HuH-7.5 (cell line): ENCODE measurements at regions not wholly inside any gene's neighbourhood (a gene's known extent, or its start where the extent isn't known, plus 50 kb on each side); places are given as distances from the start of the nearest gene placed in this dataset.

Experiments used
- DNase-seq: peaks from one replicate; pipeline ENCODE4 v3.0.0; 2011; ENCODE audit warnings: low spot score

DNA sequence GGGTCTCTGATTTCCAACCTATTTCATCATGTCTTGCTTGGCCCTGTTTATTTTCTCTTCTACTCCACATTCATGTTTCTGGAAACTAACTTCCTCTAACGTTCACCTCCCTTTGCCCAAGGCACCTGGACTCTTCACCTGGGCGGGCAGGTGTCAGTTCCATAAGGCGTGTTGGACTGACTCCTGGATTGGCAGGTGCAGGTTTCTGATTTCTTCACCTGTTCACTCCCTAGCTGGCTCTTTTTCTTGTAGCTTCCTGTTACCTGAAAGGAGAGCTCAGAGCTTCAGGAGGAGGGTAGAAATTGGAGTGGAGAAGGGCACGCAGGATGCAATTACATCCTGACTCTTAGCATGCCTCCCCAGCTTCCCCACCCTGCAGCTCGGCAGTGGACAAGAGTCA is 350.8 kb upstream of the KLF3 start:
- DNase-seq, result no peak

DNA sequence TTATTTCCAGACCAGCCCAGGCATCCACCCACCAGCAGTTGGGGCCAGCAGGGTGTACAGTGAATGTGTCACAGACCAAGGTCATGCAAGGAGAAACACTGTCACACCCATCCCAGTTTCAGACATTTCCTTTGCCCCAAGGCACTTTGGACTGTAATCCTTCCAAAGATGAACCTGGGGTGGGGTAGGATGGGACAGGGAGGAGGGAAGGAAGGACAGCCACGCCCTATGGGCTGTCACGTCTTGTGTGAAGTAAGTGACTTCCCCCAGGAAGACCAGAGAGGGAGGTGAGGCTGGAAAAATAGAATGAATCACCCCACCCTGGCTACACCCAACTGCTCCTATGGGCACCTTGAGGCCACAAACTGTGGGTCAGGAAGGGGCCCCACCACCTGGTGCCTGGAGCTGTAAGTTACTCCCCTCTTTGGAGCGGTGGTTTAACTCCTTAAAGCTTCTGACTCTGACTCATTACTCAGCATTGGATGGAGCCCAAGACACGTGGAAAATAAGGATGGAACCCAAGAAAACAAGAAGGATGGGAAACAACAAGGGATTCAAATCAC is 349.9 kb upstream of the KLF3 start:
- DNase-seq, result no peak

DNA sequence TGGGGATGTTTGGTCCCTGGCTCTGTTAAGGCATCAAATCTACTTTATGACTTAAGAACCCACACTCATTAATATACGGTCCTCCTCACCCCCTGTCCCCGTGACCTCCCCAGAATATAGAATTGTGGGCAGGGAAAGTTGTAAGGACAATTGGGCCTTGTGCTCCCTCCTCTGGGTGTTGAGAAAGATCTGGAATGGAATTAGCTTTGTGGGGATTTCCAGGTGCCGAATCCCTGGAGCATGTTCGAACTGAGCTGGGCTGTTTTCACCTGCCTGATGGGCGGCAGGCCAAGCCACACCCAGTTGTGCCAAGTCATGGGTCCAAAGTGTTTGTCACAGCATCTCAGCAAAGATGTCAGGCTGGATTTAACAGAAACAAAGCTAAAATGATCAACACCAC is 349.3 kb upstream of the KLF3 start:
- DNase-seq, result no peak

DNA sequence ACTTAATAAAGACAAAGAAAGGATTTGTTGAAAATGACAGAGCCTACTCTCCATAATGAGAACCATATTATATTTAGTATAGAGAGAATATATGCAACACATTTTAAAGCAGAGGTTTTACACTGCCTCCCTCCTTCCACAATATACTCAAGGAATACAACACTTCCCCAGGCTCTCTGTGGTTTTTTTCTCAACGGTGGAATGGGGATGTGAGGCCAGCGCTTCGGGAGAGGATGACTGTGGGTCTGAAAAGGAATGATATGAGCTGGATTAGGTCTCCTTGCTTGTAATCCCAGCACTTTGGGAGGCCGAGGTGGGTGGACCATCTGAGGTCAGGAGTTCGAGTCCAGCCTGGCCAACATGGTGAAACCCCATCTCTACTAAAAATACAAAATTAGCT is 348.7 kb upstream of the KLF3 start:
- no peak for DNase-seq

DNA sequence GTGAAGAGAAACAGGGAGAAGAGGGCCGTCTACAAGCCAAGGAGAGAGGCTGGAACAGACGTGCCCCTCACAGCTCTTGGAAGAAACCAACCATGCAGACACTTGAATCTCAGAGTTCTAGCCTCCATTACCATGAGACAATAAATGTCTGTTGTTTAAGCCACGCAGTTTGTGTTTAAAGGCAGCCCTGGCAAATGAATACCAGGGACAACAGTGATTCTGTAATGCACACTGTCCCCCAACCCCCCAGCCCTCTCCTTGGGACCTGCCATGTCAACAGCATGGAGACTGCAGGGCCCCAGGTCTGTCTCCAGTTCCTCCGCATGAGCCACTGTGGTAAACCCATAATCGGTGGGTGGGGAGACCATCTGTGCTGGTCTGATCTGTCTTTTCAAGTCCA is 348.0 kb upstream of the KLF3 start:
- DNase-seq, result no peak

DNA sequence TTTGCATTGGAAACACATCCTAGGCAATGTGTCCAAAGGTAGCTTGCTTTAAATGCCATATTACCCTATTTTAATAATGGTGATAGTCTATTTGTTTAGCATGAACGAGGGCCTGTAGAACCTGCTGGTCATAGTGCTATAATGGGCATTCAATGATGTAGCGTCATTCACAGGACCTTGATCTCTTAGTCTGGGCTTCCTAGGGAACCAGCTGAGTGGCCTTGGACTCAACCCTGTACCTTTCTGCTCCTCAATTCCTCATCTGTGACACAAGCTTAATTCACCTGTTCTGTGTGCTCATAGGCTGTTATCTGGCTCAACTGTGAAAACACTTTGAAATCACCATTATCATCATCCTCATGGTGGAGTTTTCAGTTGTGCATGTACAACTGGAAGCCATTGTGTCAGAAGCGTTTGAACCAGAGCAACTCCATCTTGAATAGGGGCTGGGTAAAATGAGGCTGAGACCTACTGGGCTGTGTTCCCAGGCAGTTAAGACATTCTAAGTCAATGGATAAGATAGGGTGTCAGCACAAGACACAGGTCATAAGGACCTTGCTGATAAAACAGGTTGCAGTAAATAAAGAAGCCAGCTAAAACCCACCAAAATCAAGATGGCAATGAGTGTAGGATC is 346.8 kb upstream of the KLF3 start:
- no peak for DNase-seq

DNA sequence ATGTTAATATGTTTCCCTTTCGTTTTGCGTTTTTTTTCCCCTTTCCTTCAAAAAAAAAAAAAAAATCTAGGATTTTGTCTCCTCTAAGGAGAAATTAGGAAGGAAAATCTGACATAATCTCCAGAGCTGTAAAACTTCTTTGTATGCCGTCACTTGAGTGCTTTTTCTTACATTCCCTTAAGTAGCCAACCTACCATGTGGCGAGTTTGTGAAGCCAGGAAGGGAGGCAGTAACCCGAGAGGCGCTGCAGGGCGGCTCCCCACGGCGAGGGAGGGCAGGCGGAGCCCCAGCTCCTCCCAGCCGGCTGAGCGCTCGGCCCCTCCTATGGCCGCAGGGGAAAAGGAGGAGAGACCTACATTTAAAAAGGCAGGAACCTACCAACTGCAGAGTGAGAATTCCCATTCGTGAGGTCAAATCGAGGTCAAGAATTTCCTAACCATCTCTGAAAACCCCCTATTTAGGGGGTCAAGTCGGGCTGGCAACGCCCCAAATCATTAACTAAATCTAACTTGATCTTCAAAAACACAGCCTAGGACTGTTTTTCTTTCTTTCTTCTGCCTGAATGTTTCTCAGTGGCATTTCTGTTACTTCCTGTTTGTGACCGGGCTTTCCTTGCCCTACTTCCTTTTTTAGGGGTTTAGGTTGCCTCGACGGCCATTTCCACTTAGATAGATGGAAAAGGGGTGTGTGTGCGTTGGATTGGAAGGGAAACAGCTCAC is 345.1 kb upstream of the KLF3 start:
- peak; percentile 57 for DNase-seq

DNA sequence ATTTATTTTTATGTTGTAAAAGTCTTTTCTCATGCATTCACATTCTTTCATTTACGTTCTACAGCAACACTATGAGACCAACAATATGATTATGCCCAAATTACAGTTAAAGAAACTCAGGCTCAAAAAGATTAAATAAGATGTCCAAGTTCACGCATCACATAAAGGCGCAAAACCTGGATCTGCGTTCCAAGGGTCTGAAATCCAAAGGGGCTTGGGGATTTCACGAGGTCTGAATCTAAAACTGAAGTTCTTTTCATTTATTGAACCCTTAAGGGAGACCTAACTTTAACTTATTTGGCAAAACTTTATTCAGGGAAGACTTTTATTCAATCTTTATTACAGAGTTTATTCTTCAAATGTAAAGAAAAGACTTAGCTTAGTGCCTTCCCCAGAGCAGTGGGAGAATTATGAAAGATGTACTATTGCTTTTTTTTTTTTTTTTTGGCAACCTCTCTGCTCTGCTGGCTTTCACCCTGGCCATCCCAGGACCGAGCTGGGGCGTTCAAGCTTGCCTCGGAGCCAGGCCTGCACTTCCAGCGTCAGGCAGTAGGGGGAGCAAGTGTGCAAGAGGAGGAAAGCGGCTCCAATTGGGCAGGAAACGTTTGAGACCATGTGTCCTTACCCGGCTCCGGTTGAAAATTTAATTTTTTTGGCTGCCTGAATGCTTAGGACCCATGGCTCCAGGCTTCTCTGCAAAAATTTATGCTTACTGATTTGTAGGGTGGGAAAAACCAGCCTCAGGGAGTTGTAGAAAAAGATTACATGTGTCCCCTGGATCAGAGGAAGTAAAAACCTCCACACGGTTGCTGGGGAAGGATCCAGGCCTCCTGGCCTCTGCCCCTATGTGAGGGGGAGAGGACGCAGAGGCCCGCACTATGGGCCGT is 344.3 kb upstream of the KLF3 start:
- peak; percentile 86 for DNase-seq

DNA sequence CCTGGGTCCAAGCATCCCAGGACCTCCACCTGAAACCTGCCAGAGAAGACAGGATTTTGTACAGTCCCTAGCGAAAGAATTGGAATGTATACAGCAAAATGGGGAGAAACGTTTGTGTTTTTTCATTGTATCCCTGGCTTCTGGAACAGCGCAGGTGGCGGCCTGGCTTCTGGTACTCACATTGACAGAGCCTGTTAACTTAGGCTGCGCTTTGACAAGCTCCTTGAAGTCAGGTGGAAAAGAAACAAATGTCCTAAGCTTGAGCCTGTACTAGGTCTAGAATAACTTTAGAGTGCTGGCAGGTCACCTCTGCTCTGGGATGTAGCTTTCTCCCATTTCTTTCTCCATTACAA is 343.7 kb upstream of the KLF3 start:
- no peak for DNase-seq

DNA sequence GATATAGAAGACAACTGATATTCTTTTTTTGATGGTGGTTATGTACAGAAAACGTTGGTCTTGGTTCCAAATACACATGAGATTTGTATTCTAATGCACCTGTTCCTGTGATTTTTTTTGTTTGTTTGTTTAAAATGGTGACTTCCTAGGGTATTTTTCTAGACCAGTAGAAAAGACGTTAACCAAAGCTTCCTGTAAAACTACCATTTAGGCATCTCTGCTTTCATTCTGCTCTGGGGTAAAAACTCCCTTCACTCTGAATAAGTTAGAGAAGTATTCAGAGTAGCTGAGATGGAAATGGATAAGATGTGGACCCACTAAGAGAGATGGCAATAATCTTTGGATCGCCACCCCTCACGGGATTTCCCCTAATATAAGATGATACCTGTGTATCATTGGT is 343.2 kb upstream of the KLF3 start:
- DNase-seq, result no peak

DNA sequence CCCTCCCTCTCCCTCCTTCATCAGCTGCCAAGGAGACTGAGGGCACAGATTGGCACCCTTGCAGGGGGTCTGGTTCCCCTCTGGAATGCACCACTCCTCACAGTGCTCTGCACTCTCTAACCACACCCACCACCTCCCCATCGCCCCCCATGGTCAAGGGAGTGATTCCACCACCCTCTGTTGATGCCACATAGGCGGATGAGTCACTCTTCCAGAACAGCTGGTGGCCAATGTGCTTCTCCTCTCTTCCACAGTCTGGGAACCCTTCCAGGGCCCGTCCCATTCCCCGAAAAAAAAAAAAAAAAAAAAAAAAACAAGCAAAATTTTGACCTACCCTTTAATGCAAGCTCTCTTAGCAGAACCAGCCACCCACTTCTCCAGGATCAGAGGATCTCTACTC is 341.3 kb upstream of the KLF3 start:
- DNase-seq, result no peak

DNA sequence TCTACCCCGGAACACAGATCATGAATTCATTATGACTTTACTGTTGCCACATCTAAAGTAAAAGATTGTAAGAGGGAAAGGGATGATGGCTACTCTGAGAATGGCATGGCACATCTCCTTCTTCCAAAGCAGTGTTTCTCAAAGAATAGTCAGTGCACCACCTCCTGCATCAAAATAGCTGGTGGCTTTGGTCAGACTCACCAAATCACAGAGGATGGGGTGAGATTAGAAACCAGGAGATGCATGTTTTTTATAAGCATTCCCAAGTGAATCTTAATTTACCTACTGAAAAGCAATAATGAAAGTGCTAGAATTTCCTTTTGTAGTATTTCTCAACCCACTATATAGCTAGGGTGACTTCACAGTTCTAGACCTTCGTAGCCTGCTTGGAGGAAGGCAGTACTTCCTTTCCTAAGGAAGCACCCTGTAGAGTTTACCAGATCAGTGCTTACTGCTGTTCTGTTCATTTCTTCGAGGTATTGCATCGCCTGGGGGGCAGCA is 340.8 kb upstream of the KLF3 start:
- DNase-seq, result no peak

DNA sequence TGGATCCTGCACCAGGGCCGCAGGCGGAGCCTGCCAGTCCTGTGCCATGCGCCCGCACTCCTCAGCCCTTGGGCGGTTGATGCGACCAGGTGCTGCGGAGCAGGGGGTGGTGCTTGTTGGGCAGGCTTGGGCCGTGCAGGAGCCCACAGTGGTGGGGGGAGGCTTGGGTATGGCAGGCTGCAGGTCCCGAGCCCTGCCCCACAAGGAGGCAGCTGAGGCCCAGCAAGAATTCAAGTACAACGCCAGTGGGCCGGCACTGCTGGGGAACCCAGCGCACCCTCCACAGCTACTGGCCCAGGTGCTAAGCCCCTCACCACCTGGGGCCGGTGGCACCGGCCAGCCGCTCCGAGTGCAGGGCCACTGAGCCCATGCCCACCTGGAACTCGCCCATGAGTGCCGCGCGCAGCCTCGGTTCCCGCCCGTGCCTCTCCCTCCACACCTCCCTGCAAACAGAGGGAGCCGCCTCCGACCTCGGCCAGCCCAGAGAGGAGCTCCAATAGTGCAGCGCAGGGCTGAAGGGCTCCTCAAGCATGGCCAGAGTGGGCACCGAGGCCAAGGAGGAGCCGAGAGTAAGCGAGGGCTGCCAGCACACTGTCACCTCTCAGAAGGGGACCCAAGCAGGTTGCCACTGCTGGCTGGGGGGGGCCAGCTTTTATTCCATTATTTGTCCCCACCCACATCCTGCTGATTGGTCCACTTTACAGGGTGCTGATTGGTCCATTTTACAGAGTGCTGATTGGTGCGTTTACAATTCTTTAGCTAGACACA is 339.0 kb upstream of the KLF3 start:
- DNase-seq, result no peak

DNA sequence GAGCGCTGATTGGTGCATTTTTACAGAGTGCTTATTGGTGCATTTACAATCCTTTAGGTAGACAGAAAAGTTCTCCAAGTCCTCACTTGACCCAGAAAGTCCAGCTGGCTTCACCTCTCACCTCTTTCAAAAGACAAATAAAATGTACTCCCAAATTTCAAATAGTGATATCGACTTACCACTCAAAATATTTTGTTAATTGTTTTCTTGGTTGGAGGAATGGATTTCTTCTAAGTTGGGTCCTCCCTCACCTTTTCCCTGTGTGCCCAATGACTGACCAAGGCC is 338.4 kb upstream of the KLF3 start:
- no peak for DNase-seq

DNA sequence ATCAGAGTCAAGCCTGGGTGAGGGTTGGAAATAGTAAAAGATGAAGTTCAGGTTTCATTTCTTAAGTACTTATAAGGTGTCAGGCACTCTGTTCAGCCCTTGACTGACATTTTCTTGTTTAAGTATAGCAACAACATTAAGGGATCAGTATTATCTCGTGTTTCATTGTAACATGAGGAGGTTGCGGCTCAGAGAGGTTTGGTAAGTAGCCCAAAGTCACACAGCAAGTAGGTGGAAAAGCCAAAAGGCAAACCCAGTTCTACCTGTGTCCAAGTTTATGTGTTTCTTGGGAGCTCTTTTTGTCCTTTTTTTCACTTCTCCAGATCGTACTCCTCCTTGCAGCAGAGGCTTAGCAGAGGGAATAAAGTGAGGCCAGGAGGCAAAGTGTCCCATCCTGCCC is 337.5 kb upstream of the KLF3 start:
- no peak for DNase-seq

DNA sequence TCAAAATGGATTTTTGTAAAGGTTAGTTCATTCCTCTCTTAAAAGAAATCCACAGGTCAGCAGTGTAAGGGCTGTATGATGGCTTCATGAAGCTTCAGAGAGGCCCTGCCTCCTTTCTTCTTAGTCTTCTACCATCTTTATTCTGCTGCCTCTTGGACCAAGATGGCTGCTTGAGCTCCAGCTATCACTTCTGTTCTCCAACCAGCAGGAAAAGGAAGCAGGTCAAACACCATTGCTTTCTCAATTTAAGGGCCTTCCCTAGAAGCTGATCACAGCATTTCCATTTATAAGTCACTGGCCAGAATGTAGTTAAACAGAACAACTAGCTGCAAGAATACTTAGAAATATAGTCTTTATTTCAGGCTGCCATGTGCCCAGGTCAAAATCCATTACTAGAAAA is 336.8 kb upstream of the KLF3 start:
- DNase-seq, result no peak

DNA sequence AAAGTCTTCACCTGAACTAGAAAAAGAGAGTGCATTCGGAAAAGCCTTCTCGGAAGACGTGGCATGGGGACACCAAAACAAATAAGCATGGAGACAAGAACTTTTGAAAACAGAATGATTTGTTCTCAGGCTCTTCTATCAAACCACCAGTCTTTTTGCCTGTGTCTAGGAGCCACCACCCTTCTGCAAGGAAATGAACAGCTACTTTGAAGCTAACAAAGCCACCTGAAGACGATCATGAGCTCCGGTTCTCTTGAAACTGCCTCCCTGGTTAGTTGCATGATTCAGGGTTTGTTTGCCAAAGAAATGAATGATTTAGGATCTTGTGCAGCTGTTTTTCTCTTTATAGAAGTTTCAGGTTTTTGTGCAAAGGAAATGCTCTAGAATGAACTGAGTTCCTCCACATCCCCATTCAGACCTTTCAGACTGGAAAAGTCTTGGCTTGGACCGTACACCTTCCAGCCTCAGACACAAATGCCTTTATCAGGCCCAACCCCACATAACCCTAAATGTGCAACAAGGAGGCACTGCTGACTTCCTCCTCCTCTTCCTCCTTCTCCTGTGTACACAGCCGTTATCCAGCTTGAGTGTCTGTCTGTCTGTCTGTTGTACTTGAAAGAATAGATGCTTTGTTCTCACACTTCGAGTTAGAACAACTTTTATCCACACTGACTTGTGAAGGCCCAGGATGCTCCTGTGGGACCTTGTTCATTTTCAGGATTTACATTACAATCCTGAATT is 334.8 kb upstream of the KLF3 start:
- DNase-seq, result no peak

DNA sequence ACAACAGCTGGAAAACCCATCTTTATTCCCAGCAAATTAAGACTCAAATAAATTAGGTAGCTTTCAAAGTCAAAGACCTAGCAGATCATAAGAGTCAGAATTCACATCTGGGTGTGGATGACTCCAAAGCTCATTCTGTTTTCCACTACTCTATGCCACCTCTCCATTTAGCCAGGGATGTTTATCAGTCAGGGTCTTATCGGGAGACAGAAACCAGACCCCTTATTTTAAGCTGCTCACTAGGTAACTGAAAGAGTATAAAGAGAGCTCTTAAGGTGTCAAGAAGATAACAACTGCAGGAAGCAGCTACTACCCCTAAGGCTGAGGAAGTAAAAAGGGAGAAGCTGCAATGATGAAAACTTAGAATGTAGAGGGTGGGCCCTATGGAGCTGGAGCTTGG is 333.7 kb upstream of the KLF3 start:
- DNase-seq, result no peak

DNA sequence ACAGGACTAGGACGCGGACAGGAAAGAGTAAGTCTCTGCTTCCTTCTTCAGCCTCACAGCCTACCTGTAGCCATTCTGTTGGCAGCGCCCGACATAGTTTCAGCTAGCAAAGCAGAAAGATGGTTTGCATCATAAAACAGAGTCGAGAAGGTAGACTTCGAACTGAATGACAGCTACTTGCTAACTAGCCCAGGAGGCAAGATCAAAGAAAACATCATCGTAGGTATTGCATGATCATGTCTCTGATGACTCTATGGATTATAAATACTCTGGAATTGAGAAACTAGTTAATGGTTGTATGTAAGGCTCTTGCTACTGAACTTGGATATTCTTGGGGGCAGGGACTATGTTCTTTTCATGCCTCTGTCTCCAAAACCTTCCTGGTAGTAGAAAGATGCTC is 333.1 kb upstream of the KLF3 start:
- no peak for DNase-seq

DNA sequence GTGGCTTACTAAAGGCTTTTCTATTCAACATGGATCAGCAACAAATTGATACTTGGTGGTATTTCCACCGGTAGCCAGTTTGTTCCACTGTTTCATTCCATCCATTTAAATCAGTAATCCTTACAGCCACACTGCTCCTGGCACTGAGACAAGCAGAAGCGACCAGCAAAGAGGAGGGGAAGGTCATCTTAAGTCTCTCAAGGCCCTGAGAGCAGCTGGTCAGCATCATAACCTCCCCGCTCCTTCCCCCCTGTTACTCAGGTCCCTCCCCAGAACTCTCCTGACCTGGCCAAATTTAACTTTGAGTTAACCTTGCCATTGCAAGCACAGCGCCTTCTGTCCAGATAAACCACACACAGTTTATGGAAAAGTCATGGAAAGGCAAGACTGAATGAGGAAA is 331.3 kb upstream of the KLF3 start:
- DNase-seq, result no peak

DNA sequence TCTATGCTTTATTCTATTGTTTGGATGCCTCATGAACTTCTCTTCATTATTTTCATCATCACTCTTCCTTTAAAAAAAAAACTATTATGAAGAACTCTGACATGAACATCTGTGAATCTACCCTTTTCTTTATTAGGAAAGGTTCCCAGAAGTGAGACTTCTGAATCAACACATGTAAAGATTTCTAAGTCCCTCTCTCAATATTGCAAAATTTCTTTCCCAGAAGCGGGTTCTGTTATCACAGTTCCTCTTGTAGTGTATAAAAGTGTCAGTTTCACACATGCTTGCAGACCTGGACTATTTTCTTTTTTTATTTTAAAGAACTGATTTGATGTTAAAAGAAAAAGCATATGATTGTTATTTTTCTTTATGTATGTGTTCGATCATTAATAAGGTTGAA is 330.8 kb upstream of the KLF3 start:
- DNase-seq, result no peak

DNA sequence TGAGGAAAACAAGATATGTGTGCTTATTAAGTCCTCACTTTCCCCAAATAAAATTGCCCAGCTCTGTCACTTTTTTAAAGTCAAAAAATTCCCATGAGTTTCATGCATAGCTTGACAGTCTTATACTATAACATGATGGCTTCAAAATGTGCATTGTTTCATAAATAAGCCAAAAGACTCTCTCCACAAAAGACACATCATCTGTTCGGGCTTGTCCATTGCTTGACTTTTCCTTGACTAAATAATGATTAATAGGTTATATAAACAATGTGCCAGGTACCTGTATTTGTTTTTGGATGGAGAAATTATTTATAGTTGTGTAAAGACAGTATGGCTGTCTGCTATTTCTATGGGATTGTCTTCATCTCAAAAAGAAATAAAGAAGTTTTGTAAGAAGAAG is 329.2 kb upstream of the KLF3 start:
- no peak for DNase-seq
